ENCODE measurements at regions not wholly inside any gene's neighbourhood (a gene's known extent, or its start where the extent isn't known, plus 50 kb on each side); places are given as distances from the start of the nearest gene placed in this dataset.

GRCh38 chr7:96614154-96614867 lies 95.3 kb downstream of the SEM1 start:
- no peak overlapping the region for H2BK20ac ChIP-seq (ENCODE audit: low read depth, low read length, poor library complexity, severe bottlenecking)
- TF ChIP-seq CTCF (conservative IDR thresholded peaks at IDR 0.05) = no peak
- H3K4me1 Mint-ChIP-seq = no peaks in the 10 kb centered on the region
- H3K4me3 Mint-ChIP-seq = no peak overlapping the region
- H4K5ac ChIP-seq (ENCODE audit: insufficient read length, low read depth, low read length) = no peak overlapping the region
- H2BK5ac ChIP-seq (ENCODE audit: insufficient read length, low read length) = no peak overlapping the region
- no CpG with 5 or more reads among the region's 5 CpGs for WGBS (ENCODE audit: extremely low coverage, insufficient read length, low lambda C conversion rate)
- H3K14ac ChIP-seq (ENCODE audit: insufficient read depth, low read length) = no peak overlapping the region
- DNase-seq = no peak
- H2AK5ac ChIP-seq (ENCODE audit: insufficient read length, low read length) = no peak overlapping the region
- H3K56ac ChIP-seq (ENCODE audit: insufficient read length, low read depth, low read length) = no peak overlapping the region
- H3K4ac ChIP-seq (ENCODE audit: low read depth, low read length) = no peak overlapping the region
- no peak overlapping the region for H2BK12ac ChIP-seq (ENCODE audit: insufficient read length, low read depth, low read length)
- no peak overlapping the region for H2AFZ ChIP-seq (ENCODE audit: low read length)
- H3K79me2 ChIP-seq (ENCODE audit: insufficient read depth, low read length) = no peaks in the 10 kb centered on the region
- no peaks in the 10 kb centered on the region for H3K9me3 ChIP-seq (ENCODE audit: control insufficient read depth, low read depth, low read length)
- H3K27me3 ChIP-seq (ENCODE audit: insufficient read depth, low read length) = no peaks in the 10 kb centered on the region
- no peaks in the 10 kb centered on the region for H3K79me1 ChIP-seq (ENCODE audit: insufficient read depth, low read depth, low read length, poor library complexity, severe bottlenecking)
- H3K27ac Mint-ChIP-seq = no peak overlapping the region
- no peak overlapping the region for H4K8ac ChIP-seq (replicated peaks; ENCODE audit: insufficient read length, low read depth, low read length)
- H3K4me1 ChIP-seq (ENCODE audit: insufficient read depth, low read length) = no peaks in the 10 kb centered on the region
- H3K9me3 Mint-ChIP-seq = peaks cover 0 to 2% of the 10 kb centered on the region in 2 experiments; a peak in 1 of 5 replicates
- no peak overlapping the region for H3K23ac ChIP-seq (ENCODE audit: insufficient read length, low read depth, low read length)
- H4K91ac ChIP-seq (ENCODE audit: insufficient read length, low read depth, low read length) = no peak overlapping the region
- H3K18ac ChIP-seq (ENCODE audit: insufficient read length, low read depth, low read length) = no peak overlapping the region
- no peak overlapping the region for H2BK15ac ChIP-seq (ENCODE audit: low read depth, low read length)
- H3K27me3 Mint-ChIP-seq (ENCODE audit: low read depth) = peaks cover 2% of the 10 kb centered on the region; the same call in 1 of the 2 replicates
- no peaks in the 10 kb centered on the region for H4K20me1 ChIP-seq (ENCODE audit: control insufficient read depth, insufficient read depth, insufficient read length)
- H3T11ph ChIP-seq (ENCODE audit: low read length) = no peak overlapping the region
- peaks cover 0 to 3% (median 0%) of the 10 kb centered on the region in 3 experiments; a peak in 1 of 7 replicates for H3K36me3 Mint-ChIP-seq (ENCODE audit: insufficient read depth in 1 of 3, low read depth in 3 of 3)
- no peaks in the 10 kb centered on the region for H3K23me2 ChIP-seq (ENCODE audit: insufficient read length, low read depth, low read length, poor library complexity, severe bottlenecking)
- H3K4me2 ChIP-seq (ENCODE audit: insufficient read depth, insufficient read length, low read length) = no peak overlapping the region
- H3K27ac ChIP-seq (ENCODE audit: insufficient read length, low read depth, low read length) = no peak overlapping the region
- H3K9ac ChIP-seq (ENCODE audit: extremely low read depth, insufficient read length, low read length) = no peak overlapping the region
- H2BK120ac ChIP-seq (ENCODE audit: low read depth, low read length, poor library complexity, severe bottlenecking) = no peak overlapping the region
